Hematopoietic multipotent progenitor cell (in vitro differentiated cells): ENCODE measurements at regions not wholly inside any gene's neighbourhood (a gene's known extent, or its start where the extent isn't known, plus 50 kb on each side); places are given as distances from the start of the nearest gene placed in this dataset.

Experiments
- DNase-seq, 3 donors: peaks; one replicate each; pipeline ENCODE4 v3.0.0-alpha.2; 2011 to 2015; ENCODE audit warnings: low read depth in 2 of 3, low spot score in 2 of 3

- no peak for DNase-seq
These were observed 210.0 kb downstream of the QDPR start for GRCh38 chr4:17301869-17302268.

GRCh38 chr4:17301266-17301665 lies 210.6 kb downstream of the QDPR start:
- no peak for DNase-seq

- no peak for DNase-seq
These were observed 214.7 kb downstream of the QDPR start for GRCh38 chr4:17296921-17297890.

- no peak for DNase-seq
These were observed 218.0 kb downstream of the QDPR start for GRCh38 chr4:17293901-17294300.

GRCh38 chr4:17288151-17288550 lies 223.7 kb downstream of the QDPR start:
- no peak for DNase-seq

GRCh38 chr4:17286752-17287460 lies 225.0 kb downstream of the QDPR start:
- DNase-seq = no peak

- DNase-seq = no peak
These were observed 226.1 kb downstream of the QDPR start for GRCh38 chr4:17285747-17286146.

GRCh38 chr4:17284323-17285175 lies 227.3 kb downstream of the QDPR start:
- DNase-seq = no peak

- DNase-seq = no peak
These were observed 228.1 kb downstream of the QDPR start for GRCh38 chr4:17283832-17284231.

GRCh38 chr4:17283251-17283650 lies 228.6 kb downstream of the QDPR start:
- DNase-seq = no peak

GRCh38 chr4:17280261-17281018 lies 231.4 kb downstream of the QDPR start:
- no peak for DNase-seq

- DNase-seq = no peak
These were observed 235.1 kb downstream of the QDPR start for GRCh38 chr4:17276776-17277175.

GRCh38 chr4:17275836-17276235 lies 236.1 kb downstream of the QDPR start:
- DNase-seq = no peak

GRCh38 chr4:17273047-17273446 lies 238.8 kb downstream of the QDPR start:
- DNase-seq = no peak

- no peak for DNase-seq
These were observed 239.7 kb downstream of the QDPR start for GRCh38 chr4:17272154-17272553.

GRCh38 chr4:17265653-17266052 lies 246.2 kb downstream of the QDPR start:
- DNase-seq = no peak

- DNase-seq = no peak
These were observed 246.8 kb downstream of the QDPR start for GRCh38 chr4:17265139-17265538.

GRCh38 chr4:17260166-17260907 lies 251.6 kb downstream of the QDPR start:
- DNase-seq = no peak

- DNase-seq = no peak
These were observed 253.8 kb downstream of the QDPR start for GRCh38 chr4:17258106-17258505.

GRCh38 chr4:17252131-17252530 lies 259.8 kb downstream of the QDPR start:
- no peak for DNase-seq
